Endometrial microvascular endothelial cells (primary cell): ENCODE measurements at regions not wholly inside any gene's neighbourhood (a gene's known extent, or its start where the extent isn't known, plus 50 kb on each side); places are given as distances from the start of the nearest gene placed in this dataset.

Source experiments
- in situ Hi-C: cut with HindIII; loops from 2 replicates; pipeline ENCODE4 v1.10.0; 2017; ENCODE audit warnings: low sequenced_read_pairs, low pct_unique_long_range_greater_than_20kb; ENCODE audit errors: inconsistent ontology term

GRCh38 chr14:104345621-104346462 is 207.5 kb downstream of the KIF26A start:
- in situ Hi-C loops = no loop called here

- in situ Hi-C loops = no loop called here
Measured at GRCh38 chr14:104346608-104347007, 208.2 kb downstream of the KIF26A start.

- in situ Hi-C loops = no loop called here
Measured at GRCh38 chr14:104348741-104349140, 210.4 kb downstream of the KIF26A start.

GRCh38 chr14:104349950-104350349 is 211.6 kb downstream of the KIF26A start:
- in situ Hi-C loops = no loop called here

- in situ Hi-C loops = no loop called here
Measured at GRCh38 chr14:104350463-104351185, 212.2 kb downstream of the KIF26A start.

- in situ Hi-C loops = no loop called here
Measured at GRCh38 chr14:104351849-104352492, 213.6 kb downstream of the KIF26A start.

- in situ Hi-C loops = no loop called here
Measured at GRCh38 chr14:104352493-104353220, 214.3 kb downstream of the KIF26A start.

- in situ Hi-C loops = no loop called here
Measured at GRCh38 chr14:104353221-104353920, 215.0 kb downstream of the KIF26A start.

- in situ Hi-C loops = no loop called here
Measured at GRCh38 chr14:104353921-104354701, 215.7 kb downstream of the KIF26A start.

- in situ Hi-C loops = no loop called here
Measured at GRCh38 chr14:104355101-104356019, 217.0 kb downstream of the KIF26A start.

GRCh38 chr14:104356020-104356737 is 217.8 kb downstream of the KIF26A start:
- in situ Hi-C loops = no loop called here

- in situ Hi-C loops = no loop called here
Measured at GRCh38 chr14:104356738-104357688, 218.6 kb downstream of the KIF26A start.

GRCh38 chr14:104357689-104358527 is 219.5 kb downstream of the KIF26A start:
- in situ Hi-C loops = no loop called here

GRCh38 chr14:104358528-104359300 is 220.3 kb downstream of the KIF26A start:
- in situ Hi-C loops = no loop called here
